Thyroid gland (tissue), 4 donors: ENCODE measurements at regions not wholly inside any gene's neighbourhood (a gene's known extent, or its start where the extent isn't known, plus 50 kb on each side); places are given as distances from the start of the nearest gene placed in this dataset.
"Not testable (repeated sequence)": the region's sequence is repeated elsewhere in the genome, so short reads cannot be mapped to it uniquely, and the experiment has no call there.

Experiments
- CTCF ChIP-seq, 6 experiments: fragments of 200-600 bp in 3 of 6; fragments of 450-650 bp in 3 of 6; sonication (generic) in 3 of 6; IDR thresholded peaks; one replicate each; pipeline ENCODE4 v1.5.1; 2016 to 2019; ENCODE audit warnings: antibody characterized with exemption in 6 of 6, mild to moderate bottlenecking in 2 of 6, inconsistent platforms in 1 of 6, moderate library complexity in 1 of 6
- POLR2A ChIP-seq, 2 donors: fragments of 450-650 bp; IDR thresholded peaks; one replicate each; pipeline ENCODE4 v1.6.1; 2017; ENCODE audit warnings: antibody characterized with exemption in 2 of 2, mild to moderate bottlenecking in 2 of 2, moderate library complexity in 1 of 2

GRCh38 chr2:94600929-94601328 is 270.3 kb upstream of the TEKT4 start:
- TF ChIP-seq POLR2A, CTCF (IDR thresholded peaks at IDR 0.05): not testable (repeated sequence)
